Prostate gland (tissue), 2 donors: ENCODE measurements at regions not wholly inside any gene's neighbourhood (a gene's known extent, or its start where the extent isn't known, plus 50 kb on each side); places are given as distances from the start of the nearest gene placed in this dataset.

ENCODE experiments used
- POLR2AphosphoS5 ChIP-seq: sonication (generic); formaldehyde crosslinking; IDR thresholded peaks from one replicate; pipeline ENCODE4 v1.6.1; 2017; ENCODE audit warnings: antibody characterized with exemption
- TF ChIP-seq, protein P1 (sequence below), 4 experiments: fragments of 200-600 bp in 2 of 4; fragments of 450-650 bp in 2 of 4; sonication (generic) in 2 of 4; IDR thresholded peaks; 1 replicate in 3 of 4; 2 replicates in 1 of 4; pipeline ENCODE4 v1.5.1; 2016 to 2019; ENCODE audit warnings: antibody characterized with exemption in 4 of 4, mild to moderate bottlenecking in 2 of 4, moderate library complexity in 2 of 4

DNA sequence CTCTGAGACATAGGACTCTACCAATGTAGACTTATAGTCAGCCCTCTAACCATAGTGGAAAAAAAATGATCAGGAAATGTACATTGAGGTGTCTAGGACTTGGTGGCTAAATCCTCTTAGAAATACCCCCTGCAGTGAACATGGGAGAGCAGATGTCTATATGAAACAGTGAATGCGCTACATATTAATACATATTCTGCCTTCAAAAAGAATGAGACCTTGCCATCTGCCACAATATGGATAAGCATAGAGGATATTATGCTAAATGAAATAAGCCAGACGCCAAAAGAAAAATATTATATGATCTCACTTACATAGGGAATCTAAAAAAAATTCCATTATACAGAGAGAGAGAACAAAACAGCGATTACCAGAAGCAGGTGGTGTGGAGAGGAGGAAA lies 66.6 kb upstream of the HAO2 start:
- no peak for TF ChIP-seq POLR2AphosphoS5
- TF ChIP-seq, protein P1, sequence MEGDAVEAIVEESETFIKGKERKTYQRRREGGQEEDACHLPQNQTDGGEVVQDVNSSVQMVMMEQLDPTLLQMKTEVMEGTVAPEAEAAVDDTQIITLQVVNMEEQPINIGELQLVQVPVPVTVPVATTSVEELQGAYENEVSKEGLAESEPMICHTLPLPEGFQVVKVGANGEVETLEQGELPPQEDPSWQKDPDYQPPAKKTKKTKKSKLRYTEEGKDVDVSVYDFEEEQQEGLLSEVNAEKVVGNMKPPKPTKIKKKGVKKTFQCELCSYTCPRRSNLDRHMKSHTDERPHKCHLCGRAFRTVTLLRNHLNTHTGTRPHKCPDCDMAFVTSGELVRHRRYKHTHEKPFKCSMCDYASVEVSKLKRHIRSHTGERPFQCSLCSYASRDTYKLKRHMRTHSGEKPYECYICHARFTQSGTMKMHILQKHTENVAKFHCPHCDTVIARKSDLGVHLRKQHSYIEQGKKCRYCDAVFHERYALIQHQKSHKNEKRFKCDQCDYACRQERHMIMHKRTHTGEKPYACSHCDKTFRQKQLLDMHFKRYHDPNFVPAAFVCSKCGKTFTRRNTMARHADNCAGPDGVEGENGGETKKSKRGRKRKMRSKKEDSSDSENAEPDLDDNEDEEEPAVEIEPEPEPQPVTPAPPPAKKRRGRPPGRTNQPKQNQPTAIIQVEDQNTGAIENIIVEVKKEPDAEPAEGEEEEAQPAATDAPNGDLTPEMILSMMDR (IDR thresholded peaks at IDR 0.05) = no peak
